Body of pancreas (tissue), 4 donors: ENCODE measurements at regions not wholly inside any gene's neighbourhood (a gene's known extent, or its start where the extent isn't known, plus 50 kb on each side); places are given as distances from the start of the nearest gene placed in this dataset.

Experiments
- ATAC-seq: fragments of 150-250 bp; one replicate; pipeline ENCODE4 v1.9.1; 2016
- DNase-seq, 4 donors: peaks; one replicate each; pipeline ENCODE4 v3.0.0-alpha.2; 2019
- H3K27ac ChIP-seq, 4 donors: fragments of 200-600 bp; sonication (generic); 1 replicate in 3 of 4; 2 replicates in 1 of 4; pipeline versions ENCODE4 v1.5.1 to v1.6.1; 2016 to 2019; ENCODE audit warnings: mild to moderate bottlenecking in 1 of 4, mixed read lengths in 1 of 4, moderate library complexity in 1 of 4
- H3K27me3 ChIP-seq, 2 donors: fragments of 200-600 bp; sonication (generic); one replicate each; pipeline ENCODE4 v1.6.0; 2016; ENCODE audit warnings: mild to moderate bottlenecking in 1 of 2
- H3K36me3 ChIP-seq, 2 donors: fragments of 200-600 bp; sonication (generic); replicated peaks in 1 of 2; 2 replicates each; pipeline ENCODE4 v1.5.1; 2016; ENCODE audit warnings: low read depth in 2 of 2; ENCODE audit not compliant: insufficient read depth in 1 of 2
- H3K4me1 ChIP-seq: fragments of 200-600 bp; sonication (generic); one replicate; pipeline ENCODE4 v1.6.0; 2016
- H3K4me3 ChIP-seq, 2 donors: fragments of 200-600 bp; sonication (generic); 1 replicate in 1 of 2; 2 replicates in 1 of 2; pipeline ENCODE4 v1.5.1; 2016 to 2019
- H3K9me3 ChIP-seq, 3 donors: fragments of 200-600 bp; sonication (generic); 1 replicate in 2 of 3; 2 replicates in 1 of 3; pipeline ENCODE4 v1.5.1; 2016
- CTCF ChIP-seq, 7 experiments: fragments of 450-650 bp in 4 of 7; fragments of 200-600 bp in 3 of 7; sonication (generic) in 3 of 7; IDR thresholded peaks; one replicate each; pipeline ENCODE4 v1.5.1; 2016 to 2019; ENCODE audit warnings: antibody characterized with exemption in 7 of 7
- POLR2A ChIP-seq, 3 donors: fragments of 450-650 bp; IDR thresholded peaks; one replicate each; pipeline ENCODE4 v1.6.1; 2016; ENCODE audit warnings: antibody characterized with exemption in 3 of 3, mild to moderate bottlenecking in 2 of 3
- WGBS, 2 donors: methylation state at CpG; one replicate each; pipeline ENCODE4 v1.1.5; 2017; 5-methylcytosine and 5-hydroxymethylcytosine counted together
- intact Hi-C: fragments of 100-400 bp; cut with DNase I; formaldehyde crosslinking; loops from one replicate; pipeline ENCODE4 v1.15.1; 2023

- ATAC-seq (no peak), DNase-seq (no peak)
- Histone ChIP-seq H3K4me3 (no peak overlapping the region), H3K36me3 (no peaks in the 10 kb centered on the region), H3K27me3 (no peaks in the 10 kb centered on the region), H3K9me3 (no peaks in the 10 kb centered on the region), H3K4me1 (no peaks in the 10 kb centered on the region), H3K27ac (no peak overlapping the region)
- TF ChIP-seq CTCF (IDR thresholded peaks at IDR 0.05) = no peak
- no peak for TF ChIP-seq POLR2A (IDR thresholded peaks at IDR 0.05)
- intact Hi-C loops = no loop called here
Measured at GRCh38 chr2:21585881-21586280, 462.1 kb downstream of the TDRD15 start.

GRCh38 chr2:21590026-21590690 is 466.4 kb downstream of the TDRD15 start:
- Histone ChIP-seq H3K4me1 (no peaks in the 10 kb centered on the region), H3K27ac (no peak overlapping the region), H3K36me3 (no peaks in the 10 kb centered on the region), H3K9me3 (no peaks in the 10 kb centered on the region), H3K27me3 (no peaks in the 10 kb centered on the region), H3K4me3 (no peak overlapping the region)
- TF ChIP-seq CTCF (IDR thresholded peaks at IDR 0.05) = no peak
- TF ChIP-seq POLR2A (IDR thresholded peaks at IDR 0.05) = no peak
- ATAC-seq (no peak), DNase-seq (no peak)
- WGBS, 2 donors = 59 to 61% methylated on average over 7 of the region's 7 CpGs
- intact Hi-C loops = no loop called here

- H3K27me3 ChIP-seq = no peaks in the 10 kb centered on the region
- H3K4me3 ChIP-seq = no peak overlapping the region
- ATAC-seq (no peak), DNase-seq (no peak)
- no peak overlapping the region for H3K27ac ChIP-seq
- intact Hi-C loops = no loop called here
- 61 to 63% methylated on average over 1 of the region's 1 CpG for WGBS, 2 donors
- H3K9me3 ChIP-seq = no peaks in the 10 kb centered on the region
- H3K36me3 ChIP-seq = no peaks in the 10 kb centered on the region
- TF ChIP-seq POLR2A (IDR thresholded peaks at IDR 0.05) (no peak), CTCF (IDR thresholded peaks at IDR 0.05) (no peak)
- no peaks in the 10 kb centered on the region for H3K4me1 ChIP-seq
Measured at GRCh38 chr2:21591926-21592325, 468.2 kb downstream of the TDRD15 start.

GRCh38 chr2:21599417-21599816 is 475.6 kb downstream of the TDRD15 start:
- peaks cover 11% of the 10 kb centered on the region for H3K4me1 ChIP-seq
- ATAC-seq = peak; percentile 56
- H3K36me3 ChIP-seq = no peaks in the 10 kb centered on the region
- no peaks in the 10 kb centered on the region for H3K9me3 ChIP-seq
- TF ChIP-seq POLR2A (IDR thresholded peaks at IDR 0.05) (no peak), CTCF (IDR thresholded peaks at IDR 0.05) (no peak)
- H3K27ac ChIP-seq = peak overlapping the region in 1 of 4 donors; percentile 39
- WGBS, 2 donors = 11 to 28% methylated on average over 1 of the region's 1 CpG
- intact Hi-C loops = no loop called here
- DNase-seq = peak in 2 of 4 donors; percentile 11 to 20
- H3K27me3 ChIP-seq = no peaks in the 10 kb centered on the region
- H3K4me3 ChIP-seq = no peak overlapping the region

- intact Hi-C loops = no loop called here
- no peak for ATAC-seq
Measured at GRCh38 chr2:21602789-21603188, 479.0 kb downstream of the TDRD15 start.

More at GRCh38 chr2:21602789-21603188, 479.0 kb downstream of the TDRD15 start:
- no peak for TF ChIP-seq POLR2A (IDR thresholded peaks at IDR 0.05)
- no peak for TF ChIP-seq CTCF (IDR thresholded peaks at IDR 0.05)
- Histone ChIP-seq H3K9me3 (no peaks in the 10 kb centered on the region), H3K4me1 (peaks cover 11% of the 10 kb centered on the region), H3K4me3 (no peak overlapping the region), H3K27me3 (no peaks in the 10 kb centered on the region), H3K27ac (no peak overlapping the region), H3K36me3 (no peaks in the 10 kb centered on the region)
- DNase-seq = no peak
- 60 to 73% methylated on average over 2 of the region's 2 CpGs for WGBS, 2 donors
